ENCODE measurements at regions not wholly inside any gene's neighbourhood (a gene's known extent, or its start where the extent isn't known, plus 50 kb on each side); places are given as distances from the start of the nearest gene placed in this dataset.

- Histone ChIP-seq H3K36me3 (ENCODE audit: control insufficient read depth in 2 of 2, insufficient read depth in 2 of 2, low read length in 2 of 2) (no peaks in the 10 kb centered on the region), H3K27me3 (ENCODE audit: control insufficient read depth in 2 of 2, insufficient read depth in 2 of 2, low read length in 2 of 2) (no peaks in the 10 kb centered on the region), H3K4me1 (ENCODE audit: control insufficient read depth in 2 of 2, insufficient read depth in 2 of 2, low read length in 2 of 2) (no peaks in the 10 kb centered on the region), H3K9ac (ENCODE audit: low read depth in 1 of 2, low read length in 2 of 2) (no peak overlapping the region), H3K27ac (ENCODE audit: low read depth in 2 of 2, low read length in 2 of 2) (no peak overlapping the region), H3K4me3 (ENCODE audit: low read length in 2 of 2) (no peak overlapping the region), H3K9me3 (ENCODE audit: control insufficient read depth in 2 of 2, low read length in 2 of 2) (no peaks in the 10 kb centered on the region)
These were observed 544.3 kb upstream of the LRRC4C start for GRCh38 chr11:42003801-42004200.

GRCh38 chr11:42006766-42007165 lies 547.3 kb upstream of the LRRC4C start:
- Histone ChIP-seq H3K4me3 (ENCODE audit: low read length in 2 of 2) (no peak overlapping the region), H3K4me1 (ENCODE audit: control insufficient read depth in 2 of 2, insufficient read depth in 2 of 2, low read length in 2 of 2) (no peaks in the 10 kb centered on the region), H3K27ac (ENCODE audit: low read depth in 2 of 2, low read length in 2 of 2) (no peak overlapping the region), H3K9me3 (ENCODE audit: control insufficient read depth in 2 of 2, low read length in 2 of 2) (no peaks in the 10 kb centered on the region), H3K27me3 (ENCODE audit: control insufficient read depth in 2 of 2, insufficient read depth in 2 of 2, low read length in 2 of 2) (no peaks in the 10 kb centered on the region), H3K36me3 (ENCODE audit: control insufficient read depth in 2 of 2, insufficient read depth in 2 of 2, low read length in 2 of 2) (no peaks in the 10 kb centered on the region), H3K9ac (ENCODE audit: low read depth in 1 of 2, low read length in 2 of 2) (no peak overlapping the region)

GRCh38 chr11:42012271-42012670 lies 552.8 kb upstream of the LRRC4C start:
- Histone ChIP-seq H3K27ac (ENCODE audit: low read depth in 2 of 2, low read length in 2 of 2) (no peak overlapping the region), H3K27me3 (ENCODE audit: control insufficient read depth in 2 of 2, insufficient read depth in 2 of 2, low read length in 2 of 2) (no peaks in the 10 kb centered on the region), H3K36me3 (ENCODE audit: control insufficient read depth in 2 of 2, insufficient read depth in 2 of 2, low read length in 2 of 2) (no peaks in the 10 kb centered on the region), H3K4me1 (ENCODE audit: control insufficient read depth in 2 of 2, insufficient read depth in 2 of 2, low read length in 2 of 2) (no peaks in the 10 kb centered on the region), H3K9ac (ENCODE audit: low read depth in 1 of 2, low read length in 2 of 2) (no peak overlapping the region), H3K4me3 (ENCODE audit: low read length in 2 of 2) (no peak overlapping the region), H3K9me3 (ENCODE audit: control insufficient read depth in 2 of 2, low read length in 2 of 2) (peaks cover 0 to 3% of the 10 kb centered on the region in 2 donors)

DNA sequence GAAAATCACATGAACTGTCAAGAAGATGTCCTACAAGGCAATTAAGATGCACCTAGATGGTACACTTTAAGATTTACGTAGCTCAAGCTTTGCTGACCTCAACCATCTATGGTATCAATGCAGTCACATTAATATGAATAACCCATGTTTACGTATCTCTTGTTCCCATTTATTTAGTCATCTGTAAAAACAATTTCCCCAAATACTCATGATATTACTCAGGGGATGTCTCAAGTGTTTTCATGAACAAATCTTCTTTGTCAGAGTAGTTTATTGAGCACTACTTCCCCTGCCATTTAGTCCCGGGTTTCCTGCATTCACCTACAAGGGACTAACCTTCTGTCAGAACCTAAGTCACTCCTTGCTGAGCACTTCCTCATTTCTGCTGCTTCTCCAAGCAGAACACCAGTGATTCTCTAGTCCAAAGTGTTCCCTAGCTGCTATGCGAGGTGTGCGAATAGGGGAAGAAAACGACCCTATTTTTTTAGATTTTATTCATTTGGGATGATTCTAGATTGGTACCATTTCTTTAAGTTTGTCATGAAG lies 554.3 kb upstream of the LRRC4C start:
- H3K36me3 ChIP-seq (ENCODE audit: control insufficient read depth in 2 of 2, insufficient read depth in 2 of 2, low read length in 2 of 2), result no peaks in the 10 kb centered on the region
- H3K9ac ChIP-seq (ENCODE audit: low read depth in 1 of 2, low read length in 2 of 2), result no peak overlapping the region
- H3K4me1 ChIP-seq (ENCODE audit: control insufficient read depth in 2 of 2, insufficient read depth in 2 of 2, low read length in 2 of 2), result no peaks in the 10 kb centered on the region
- no peaks in the 10 kb centered on the region for H3K27me3 ChIP-seq (ENCODE audit: control insufficient read depth in 2 of 2, insufficient read depth in 2 of 2, low read length in 2 of 2)
- H3K27ac ChIP-seq (ENCODE audit: low read depth in 2 of 2, low read length in 2 of 2), result no peak overlapping the region
- H3K4me3 ChIP-seq (ENCODE audit: low read length in 2 of 2), result no peak overlapping the region
- H3K9me3 ChIP-seq (ENCODE audit: control insufficient read depth in 2 of 2, low read length in 2 of 2), result peaks cover 0 to 3% of the 10 kb centered on the region in 2 donors

DNA sequence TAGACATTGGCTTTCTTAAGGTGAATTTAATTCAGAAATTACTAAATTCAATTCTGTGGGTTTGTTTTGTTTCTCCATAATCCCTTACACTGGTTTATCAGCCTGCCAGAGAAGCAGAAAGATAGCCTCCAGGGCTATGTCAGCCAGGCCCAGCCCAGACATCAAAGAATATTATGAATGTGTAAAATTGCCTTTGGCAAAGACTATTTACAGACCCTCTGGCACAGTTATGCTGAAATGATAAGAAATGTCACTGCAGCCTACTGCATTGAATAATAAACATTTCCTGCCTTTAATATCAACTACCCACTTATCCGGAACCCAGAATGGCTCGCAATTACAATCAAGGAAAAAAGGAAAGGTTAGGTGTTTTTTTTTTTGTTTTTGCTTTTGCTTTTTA lies 562.5 kb upstream of the LRRC4C start:
- H3K4me1 ChIP-seq (ENCODE audit: control insufficient read depth in 2 of 2, insufficient read depth in 2 of 2, low read length in 2 of 2), result no peaks in the 10 kb centered on the region
- H3K4me3 ChIP-seq (ENCODE audit: low read length in 2 of 2), result no peak overlapping the region
- no peaks in the 10 kb centered on the region for H3K27me3 ChIP-seq (ENCODE audit: control insufficient read depth in 2 of 2, insufficient read depth in 2 of 2, low read length in 2 of 2)
- H3K9me3 ChIP-seq (ENCODE audit: control insufficient read depth in 2 of 2, low read length in 2 of 2), result peaks cover 0 to 2% of the 10 kb centered on the region in 2 donors
- no peak overlapping the region for H3K27ac ChIP-seq (ENCODE audit: low read depth in 2 of 2, low read length in 2 of 2)
- H3K9ac ChIP-seq (ENCODE audit: low read depth in 1 of 2, low read length in 2 of 2), result no peak overlapping the region
- no peaks in the 10 kb centered on the region for H3K36me3 ChIP-seq (ENCODE audit: control insufficient read depth in 2 of 2, insufficient read depth in 2 of 2, low read length in 2 of 2)

- Histone ChIP-seq H3K9ac (ENCODE audit: low read depth in 1 of 2, low read length in 2 of 2) (no peak overlapping the region), H3K27me3 (ENCODE audit: control insufficient read depth in 2 of 2, insufficient read depth in 2 of 2, low read length in 2 of 2) (no peaks in the 10 kb centered on the region), H3K27ac (ENCODE audit: low read depth in 2 of 2, low read length in 2 of 2) (no peak overlapping the region), H3K4me3 (ENCODE audit: low read length in 2 of 2) (no peak overlapping the region), H3K4me1 (ENCODE audit: control insufficient read depth in 2 of 2, insufficient read depth in 2 of 2, low read length in 2 of 2) (no peaks in the 10 kb centered on the region), H3K36me3 (ENCODE audit: control insufficient read depth in 2 of 2, insufficient read depth in 2 of 2, low read length in 2 of 2) (no peaks in the 10 kb centered on the region), H3K9me3 (ENCODE audit: control insufficient read depth in 2 of 2, low read length in 2 of 2) (peaks cover 0 to 2% of the 10 kb centered on the region in 2 donors)
These were observed 563.8 kb upstream of the LRRC4C start for GRCh38 chr11:42023267-42023666.

DNA sequence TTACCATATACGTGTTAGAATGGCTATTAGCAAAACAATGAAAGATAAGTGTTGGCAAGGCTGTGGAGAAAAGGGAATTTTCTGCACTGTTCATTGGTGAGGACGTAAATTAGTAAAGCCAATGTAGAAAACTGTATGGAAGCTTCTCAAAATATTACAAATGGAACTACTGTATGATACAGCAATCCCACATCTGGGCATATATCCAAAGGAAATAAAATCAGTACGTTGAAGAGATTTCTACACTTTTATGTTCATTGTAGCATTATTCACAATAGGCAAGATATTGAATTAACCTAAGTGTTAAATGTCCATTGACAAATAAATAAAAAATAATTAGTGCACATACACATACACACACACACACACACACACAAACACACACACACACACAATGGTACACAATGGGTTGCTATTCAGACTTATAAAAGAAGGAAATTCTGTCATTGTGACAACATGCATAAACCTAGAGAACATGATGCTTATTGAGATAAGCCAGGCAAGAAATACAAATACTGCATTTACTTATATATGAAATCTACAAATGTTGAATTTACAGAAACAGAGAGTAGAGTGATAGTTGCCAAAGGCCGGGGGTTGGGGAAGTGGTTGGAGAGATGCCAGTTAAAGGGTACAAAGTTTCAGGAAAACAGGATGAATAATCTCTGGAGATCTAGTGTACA lies 565.8 kb upstream of the LRRC4C start:
- peaks cover 0 to 2% of the 10 kb centered on the region in 2 donors for H3K9me3 ChIP-seq (ENCODE audit: control insufficient read depth in 2 of 2, low read length in 2 of 2)
- H3K4me3 ChIP-seq (ENCODE audit: low read length in 2 of 2), result no peak overlapping the region
- no peaks in the 10 kb centered on the region for H3K4me1 ChIP-seq (ENCODE audit: control insufficient read depth in 2 of 2, insufficient read depth in 2 of 2, low read length in 2 of 2)
- no peaks in the 10 kb centered on the region for H3K27me3 ChIP-seq (ENCODE audit: control insufficient read depth in 2 of 2, insufficient read depth in 2 of 2, low read length in 2 of 2)
- no peak overlapping the region for H3K27ac ChIP-seq (ENCODE audit: low read depth in 2 of 2, low read length in 2 of 2)
- H3K9ac ChIP-seq (ENCODE audit: low read depth in 1 of 2, low read length in 2 of 2), result no peak overlapping the region
- no peaks in the 10 kb centered on the region for H3K36me3 ChIP-seq (ENCODE audit: control insufficient read depth in 2 of 2, insufficient read depth in 2 of 2, low read length in 2 of 2)

DNA sequence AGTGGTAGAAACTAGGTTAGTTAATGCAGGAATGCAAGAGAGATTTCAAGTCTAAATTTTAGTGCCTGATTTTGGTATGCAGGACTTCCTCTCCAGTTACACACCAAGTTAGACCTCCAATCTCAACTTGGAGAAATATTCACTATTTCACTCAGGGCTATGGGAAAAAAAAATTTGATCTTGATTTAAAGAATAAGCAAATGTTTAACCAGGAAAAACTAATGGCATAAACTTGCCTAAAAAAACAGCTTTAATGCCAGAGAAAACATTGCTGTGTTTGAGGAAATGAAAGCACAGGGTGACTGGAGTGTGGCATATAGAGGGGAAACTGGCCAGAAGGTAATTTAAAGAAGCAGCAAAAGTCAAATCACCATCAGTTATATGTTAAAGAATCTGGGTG lies 575.4 kb upstream of the LRRC4C start:
- Histone ChIP-seq H3K9ac (ENCODE audit: low read depth in 1 of 2, low read length in 2 of 2) (no peak overlapping the region), H3K9me3 (ENCODE audit: control insufficient read depth in 2 of 2, low read length in 2 of 2) (no peaks in the 10 kb centered on the region), H3K27ac (ENCODE audit: low read depth in 2 of 2, low read length in 2 of 2) (no peak overlapping the region), H3K36me3 (ENCODE audit: control insufficient read depth in 2 of 2, insufficient read depth in 2 of 2, low read length in 2 of 2) (no peaks in the 10 kb centered on the region), H3K27me3 (ENCODE audit: control insufficient read depth in 2 of 2, insufficient read depth in 2 of 2, low read length in 2 of 2) (no peaks in the 10 kb centered on the region), H3K4me3 (ENCODE audit: low read length in 2 of 2) (no peak overlapping the region), H3K4me1 (ENCODE audit: control insufficient read depth in 2 of 2, insufficient read depth in 2 of 2, low read length in 2 of 2) (no peaks in the 10 kb centered on the region)

- H3K27ac ChIP-seq (ENCODE audit: low read depth in 2 of 2, low read length in 2 of 2), result no peak overlapping the region
- no peak overlapping the region for H3K4me3 ChIP-seq (ENCODE audit: low read length in 2 of 2)
- no peaks in the 10 kb centered on the region for H3K4me1 ChIP-seq (ENCODE audit: control insufficient read depth in 2 of 2, insufficient read depth in 2 of 2, low read length in 2 of 2)
- H3K27me3 ChIP-seq (ENCODE audit: control insufficient read depth in 2 of 2, insufficient read depth in 2 of 2, low read length in 2 of 2), result no peaks in the 10 kb centered on the region
- no peaks in the 10 kb centered on the region for H3K36me3 ChIP-seq (ENCODE audit: control insufficient read depth in 2 of 2, insufficient read depth in 2 of 2, low read length in 2 of 2)
- no peak overlapping the region for H3K9ac ChIP-seq (ENCODE audit: low read depth in 1 of 2, low read length in 2 of 2)
- H3K9me3 ChIP-seq (ENCODE audit: control insufficient read depth in 2 of 2, low read length in 2 of 2), result no peaks in the 10 kb centered on the region
These were observed 576.7 kb upstream of the LRRC4C start for GRCh38 chr11:42036201-42036600.

GRCh38 chr11:42043312-42043711 lies 583.9 kb upstream of the LRRC4C start:
- no peak overlapping the region for H3K27ac ChIP-seq (ENCODE audit: low read depth in 2 of 2, low read length in 2 of 2)
- no peaks in the 10 kb centered on the region for H3K9me3 ChIP-seq (ENCODE audit: control insufficient read depth in 2 of 2, low read length in 2 of 2)
- H3K4me1 ChIP-seq (ENCODE audit: control insufficient read depth in 2 of 2, insufficient read depth in 2 of 2, low read length in 2 of 2), result no peaks in the 10 kb centered on the region
- no peaks in the 10 kb centered on the region for H3K36me3 ChIP-seq (ENCODE audit: control insufficient read depth in 2 of 2, insufficient read depth in 2 of 2, low read length in 2 of 2)
- no peaks in the 10 kb centered on the region for H3K27me3 ChIP-seq (ENCODE audit: control insufficient read depth in 2 of 2, insufficient read depth in 2 of 2, low read length in 2 of 2)
- H3K4me3 ChIP-seq (ENCODE audit: low read length in 2 of 2), result no peak overlapping the region
- H3K9ac ChIP-seq (ENCODE audit: low read depth in 1 of 2, low read length in 2 of 2), result no peak overlapping the region

Measured in mucosa of rectum (tissue), 2 donors.